Aorta (tissue), 5 donors: ENCODE measurements at regions not wholly inside any gene's neighbourhood (a gene's known extent, or its start where the extent isn't known, plus 50 kb on each side); places are given as distances from the start of the nearest gene placed in this dataset.

Experiments
- ATAC-seq: fragments of 200-7000 bp; cut with Tn5 transposase; one replicate; pipeline ENCODE4 v1.9.1; 2022; ENCODE audit warnings: moderate library complexity; ENCODE audit not compliant: low FRiP score
- DNase-seq, 2 donors: peaks; one replicate each; pipeline ENCODE4 v3.0.0-alpha.2; 2020
- H3K27ac ChIP-seq, 2 donors: one replicate each; pipeline ENCODE4 v1.5.1; 2013; ENCODE audit warnings: low read length in 2 of 2, mild to moderate bottlenecking in 2 of 2, moderate library complexity in 2 of 2, control low read depth in 1 of 2, inconsistent platforms in 1 of 2, low read depth in 1 of 2
- H3K27me3 ChIP-seq, 2 donors: one replicate each; pipeline ENCODE4 v1.6.1; 2013; ENCODE audit warnings: control low read depth in 1 of 2, low read length in 1 of 2, mild to moderate bottlenecking in 1 of 2, moderate library complexity in 1 of 2; ENCODE audit not compliant: insufficient read depth in 2 of 2, control insufficient read depth in 1 of 2
- H3K36me3 ChIP-seq, 2 donors: one replicate each; pipeline ENCODE4 v1.6.1; 2013; ENCODE audit warnings: control low read depth in 1 of 2, low read length in 1 of 2, mild to moderate bottlenecking in 1 of 2; ENCODE audit not compliant: insufficient read depth in 2 of 2, control insufficient read depth in 1 of 2
- H3K4me1 ChIP-seq, 2 donors: one replicate each; pipeline ENCODE4 v1.6.1; 2013; ENCODE audit warnings: low read length in 2 of 2, control low read depth in 1 of 2, mild to moderate bottlenecking in 1 of 2, moderate library complexity in 1 of 2; ENCODE audit not compliant: insufficient read depth in 2 of 2, control insufficient read depth in 1 of 2
- H3K4me3 ChIP-seq, 2 donors: one replicate each; pipeline ENCODE4 v1.5.1; 2013; ENCODE audit warnings: low read length in 2 of 2, control low read depth in 1 of 2, mild to moderate bottlenecking in 1 of 2
- H3K9me3 ChIP-seq: one replicate; pipeline ENCODE4 v1.6.1; 2013; ENCODE audit warnings: mild to moderate bottlenecking, low read length; ENCODE audit not compliant: control insufficient read depth
- WGBS, 2 donors: extraction: QIAGEN DNeasy Blood & Tissue Kit; methylation state at CpG; one replicate each; pipeline ENCODE4 v1.1.7; 2013; 5-methylcytosine and 5-hydroxymethylcytosine counted together
- intact Hi-C, 2 donors: fragments of 100-400 bp; cut with DNase I; formaldehyde crosslinking; loops; one replicate each; pipeline versions ENCODE4 v1.14.2 to v1.15.0; 2022
- donor health status: healthy with polysubstance abuse.
- donor health status: Bipolar disorder and iron deficiency.
- donor health status: DM: no; HTN: no; CAD: no.
- donor health status: DM: no; HTN: no; CAD: no.
- donor health status: DM: yes; HTN: yes; CAD: no.

DNA sequence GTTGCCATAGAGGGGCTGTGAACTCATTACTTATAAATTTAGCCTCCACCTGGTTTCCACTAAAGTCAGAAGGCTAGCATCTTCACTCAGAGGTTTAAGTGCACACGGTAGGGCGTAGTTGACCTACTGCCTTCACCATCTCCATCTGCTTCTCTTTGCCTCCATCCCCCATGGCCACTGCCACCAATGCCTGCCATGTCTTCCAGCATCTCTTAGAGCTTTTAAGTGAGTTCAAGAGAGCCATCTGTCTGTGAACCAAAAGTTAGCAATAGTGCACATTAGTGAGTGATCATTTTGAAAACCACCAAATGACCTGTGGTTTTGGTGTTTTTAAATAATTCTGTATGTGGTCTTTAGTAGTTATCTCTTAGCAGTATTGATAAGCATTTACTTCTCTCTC, 102.0 kb downstream of the DMRTA1 start:
- no peaks in the 10 kb centered on the region for H3K4me1 ChIP-seq

DNA sequence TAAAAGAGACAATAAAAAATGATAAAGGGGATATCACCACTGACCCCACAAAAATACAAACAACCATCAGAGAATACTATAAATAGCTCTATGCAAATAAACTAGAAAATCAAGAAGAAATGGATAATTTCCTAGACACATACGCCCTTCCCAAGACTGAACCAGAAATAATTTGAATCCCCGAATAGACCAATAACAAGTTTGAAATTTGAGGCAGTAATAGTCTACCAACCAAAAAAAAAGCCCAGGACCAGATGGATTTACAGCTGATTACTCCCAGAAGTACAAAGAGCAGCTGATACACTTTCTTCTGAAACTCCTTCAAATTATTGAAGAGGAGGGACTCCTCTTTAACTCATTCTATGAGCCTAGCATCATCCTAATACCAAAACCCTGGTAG, 128.1 kb downstream of the DMRTA1 start:
- Histone ChIP-seq H3K4me3 (no peak overlapping the region), H3K9me3 (peaks cover 2% of the 10 kb centered on the region)
- intact Hi-C loops, result no loop called here

More for the DNA sequence above, 102.0 kb downstream of the DMRTA1 start:
- DNase-seq (no peak), ATAC-seq (no peak)
- no peak overlapping the region for H3K27ac ChIP-seq
- no peaks in the 10 kb centered on the region for H3K36me3 ChIP-seq
- intact Hi-C loops, result no loop called here
- no peaks in the 10 kb centered on the region for H3K9me3 ChIP-seq
- H3K27me3 ChIP-seq, result peaks cover 0 to 1% of the 10 kb centered on the region in 2 donors
- H3K4me3 ChIP-seq, result no peak overlapping the region
- WGBS, 2 donors, result 88 to 93% methylated on average over 2 of the region's 2 CpGs

DNA sequence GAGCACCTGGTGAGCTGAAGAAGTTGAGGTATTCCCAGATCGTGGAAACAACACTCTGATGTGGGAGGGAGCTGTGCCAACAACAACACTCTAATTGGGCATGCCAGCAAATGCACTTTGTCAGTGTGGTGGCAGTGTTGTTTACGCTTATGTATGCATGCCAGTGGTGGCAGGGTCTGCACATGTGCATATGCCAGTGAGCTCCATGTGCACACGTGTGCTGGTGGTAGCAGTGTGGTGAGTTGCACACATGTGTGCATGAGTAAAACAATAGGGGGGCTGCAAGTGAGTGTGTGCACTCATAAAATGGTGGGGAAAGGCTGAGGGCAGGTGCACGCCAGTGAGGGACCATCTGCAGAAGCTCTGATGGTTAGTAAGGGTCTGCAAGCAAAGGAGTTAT, 134.2 kb downstream of the DMRTA1 start:
- ATAC-seq, result no peak
- 70 to 83% methylated on average over 4 of the region's 4 CpGs for WGBS, 2 donors
- H3K27ac ChIP-seq, result no peak overlapping the region
- H3K4me3 ChIP-seq, result no peak overlapping the region
- no peaks in the 10 kb centered on the region for H3K4me1 ChIP-seq
- H3K9me3 ChIP-seq, result peaks cover 4% of the 10 kb centered on the region
- intact Hi-C loops, result no loop called here
- no peaks in the 10 kb centered on the region for H3K36me3 ChIP-seq
- DNase-seq, result no peak
- H3K27me3 ChIP-seq, result no peaks in the 10 kb centered on the region

More for the DNA sequence above, 128.1 kb downstream of the DMRTA1 start:
- WGBS, 2 donors, result 75 to 84% methylated on average over 2 of the region's 2 CpGs
- Histone ChIP-seq H3K4me1 (no peaks in the 10 kb centered on the region), H3K27me3 (no peaks in the 10 kb centered on the region), H3K36me3 (no peaks in the 10 kb centered on the region), H3K27ac (no peak overlapping the region)
- ATAC-seq (no peak), DNase-seq (no peak)

DNA sequence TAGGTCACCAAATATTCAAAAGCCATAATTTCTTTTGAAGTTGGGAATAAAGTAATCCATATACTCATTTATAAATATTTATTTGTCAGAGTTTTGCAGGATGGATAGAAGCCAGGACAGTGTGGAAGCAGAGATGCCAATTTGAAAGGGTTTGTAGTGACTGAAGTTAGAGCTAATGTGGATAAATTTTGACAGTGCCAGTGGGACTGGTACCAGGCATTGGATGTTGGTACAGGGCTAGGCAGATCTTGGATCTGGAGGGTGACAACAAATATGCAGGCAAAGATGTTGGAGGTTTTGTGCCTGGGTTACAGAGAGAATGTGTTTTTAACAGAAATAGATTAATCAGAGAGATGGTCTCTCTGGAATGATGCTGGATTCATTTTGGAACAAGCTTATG, 135.6 kb downstream of the DMRTA1 start:
- intact Hi-C loops, result no loop called here
- no peak overlapping the region for H3K27ac ChIP-seq
- H3K9me3 ChIP-seq, result peaks cover 4% of the 10 kb centered on the region
- no peaks in the 10 kb centered on the region for H3K36me3 ChIP-seq
- H3K4me1 ChIP-seq, result no peaks in the 10 kb centered on the region
- H3K27me3 ChIP-seq, result no peaks in the 10 kb centered on the region
- ATAC-seq (no peak), DNase-seq (no peak)
- no peak overlapping the region for H3K4me3 ChIP-seq

DNA sequence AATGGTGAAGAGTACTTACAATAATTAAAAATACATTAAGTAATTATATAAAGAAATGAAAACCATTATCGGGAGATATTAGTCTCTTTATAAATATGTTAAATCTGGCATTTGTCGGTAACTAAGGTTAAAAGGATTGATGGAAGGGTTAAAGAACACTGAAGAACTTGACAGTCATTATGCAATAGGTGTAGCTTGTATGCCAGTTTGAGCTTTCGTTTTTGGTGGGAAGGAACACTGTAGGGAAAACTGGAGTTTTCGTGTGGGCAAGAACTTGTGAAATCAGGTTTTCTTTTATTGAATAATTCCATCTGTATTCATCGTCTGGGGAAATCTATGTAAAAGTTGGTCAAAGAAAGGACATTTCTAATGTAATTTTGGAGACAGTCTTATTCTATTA, 142.3 kb downstream of the DMRTA1 start:
- Histone ChIP-seq H3K27me3 (no peaks in the 10 kb centered on the region), H3K27ac (no peak overlapping the region), H3K4me3 (no peak overlapping the region), H3K4me1 (no peaks in the 10 kb centered on the region), H3K36me3 (no peaks in the 10 kb centered on the region), H3K9me3 (no peaks in the 10 kb centered on the region)
- ATAC-seq, result no peak
- 81 to 89% methylated on average over 5 of the region's 5 CpGs for WGBS, 2 donors
- intact Hi-C loops, result no loop called here
- no peak for DNase-seq

DNA sequence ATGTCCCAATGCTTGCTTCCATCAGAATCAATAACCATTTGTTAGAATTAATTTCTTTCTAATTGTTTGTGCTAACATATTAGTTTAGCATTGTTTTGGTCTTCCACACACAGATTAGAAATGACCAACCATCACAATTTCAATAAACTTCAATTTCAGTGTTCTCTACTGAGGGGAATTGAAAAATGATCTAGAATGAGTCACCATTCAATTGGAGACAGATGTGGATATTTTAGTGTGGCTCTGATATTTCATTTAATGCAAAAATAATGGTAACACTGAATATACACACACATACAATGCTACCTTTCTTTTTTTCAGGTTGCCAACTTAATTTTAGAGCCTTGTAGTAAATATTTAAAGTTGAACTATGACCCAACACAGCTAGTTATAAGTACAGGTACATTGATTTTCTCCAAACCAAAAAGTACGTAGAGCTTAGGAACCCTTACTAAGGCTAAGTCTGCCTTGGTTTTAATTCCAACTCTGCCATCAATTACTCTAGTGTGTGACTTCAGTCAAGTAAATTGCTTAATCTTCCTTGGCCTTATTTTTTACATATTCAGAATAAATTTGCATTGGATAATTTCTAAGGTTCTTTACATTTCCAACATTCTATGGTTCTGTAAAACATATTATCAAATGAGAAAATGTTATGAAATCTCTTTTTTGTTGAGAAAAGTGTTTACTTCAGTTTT, 143.9 kb downstream of the DMRTA1 start:
- H3K4me1 ChIP-seq, result no peaks in the 10 kb centered on the region
- no peak overlapping the region for H3K4me3 ChIP-seq
- DNase-seq, result no peak
- intact Hi-C loops, result no loop called here
- no peaks in the 10 kb centered on the region for H3K27me3 ChIP-seq
- no peaks in the 10 kb centered on the region for H3K36me3 ChIP-seq
- no peaks in the 10 kb centered on the region for H3K9me3 ChIP-seq
- WGBS, 2 donors, result 94% methylated on average over 1 of the region's 1 CpG
- no peak for ATAC-seq
- H3K27ac ChIP-seq, result no peak overlapping the region

DNA sequence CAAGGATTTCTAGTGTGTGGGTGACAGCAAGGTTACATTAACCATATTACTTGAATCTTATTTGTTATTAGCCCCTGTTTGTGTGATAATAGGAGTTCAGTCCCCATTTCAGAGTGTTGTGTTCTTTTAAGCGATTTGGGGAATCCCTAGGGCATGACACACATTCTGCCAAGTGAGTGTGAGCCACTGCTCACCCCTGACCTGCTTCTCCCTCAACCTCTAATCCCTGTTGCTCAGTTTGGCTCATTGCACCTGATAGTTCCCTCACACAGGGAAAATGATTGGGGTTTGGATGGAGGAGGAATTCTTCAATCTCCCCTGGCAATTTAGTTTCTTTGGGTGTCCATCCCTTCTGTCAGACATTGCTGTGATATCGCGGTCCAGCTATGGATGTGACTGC, 149.2 kb downstream of the DMRTA1 start:
- Histone ChIP-seq H3K4me3 (no peak overlapping the region), H3K36me3 (no peaks in the 10 kb centered on the region), H3K27ac (no peak overlapping the region), H3K9me3 (no peaks in the 10 kb centered on the region), H3K4me1 (no peaks in the 10 kb centered on the region), H3K27me3 (no peaks in the 10 kb centered on the region)
- 81 to 84% methylated on average over 3 of the region's 3 CpGs for whole genome bisulfite sequencing, 2 donors
- no peak for DNase-seq
- intact Hi-C loops, result no loop called here
- ATAC-seq, result no peak

DNA sequence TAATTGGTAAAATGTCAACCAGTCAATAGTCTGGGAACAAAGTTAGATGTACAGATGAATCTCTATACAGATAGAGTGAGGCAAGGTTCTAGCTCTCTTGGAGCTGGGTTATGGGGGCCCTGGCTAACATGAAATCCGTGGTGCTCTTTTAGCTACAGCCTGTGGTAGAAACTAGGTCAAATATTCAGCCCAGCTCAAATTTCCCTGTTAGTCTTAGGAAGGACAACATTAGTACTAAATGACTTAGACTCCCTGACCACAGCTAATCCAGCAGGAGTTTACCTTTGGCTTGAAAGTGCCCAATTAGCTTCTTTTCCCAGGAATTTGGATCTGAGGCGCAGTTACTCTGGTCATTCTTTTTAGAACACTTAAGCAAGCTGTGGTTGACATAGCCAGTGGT, 170.5 kb downstream of the DMRTA1 start:
- ATAC-seq, result no peak
- intact Hi-C loops, result no loop called here

DNA sequence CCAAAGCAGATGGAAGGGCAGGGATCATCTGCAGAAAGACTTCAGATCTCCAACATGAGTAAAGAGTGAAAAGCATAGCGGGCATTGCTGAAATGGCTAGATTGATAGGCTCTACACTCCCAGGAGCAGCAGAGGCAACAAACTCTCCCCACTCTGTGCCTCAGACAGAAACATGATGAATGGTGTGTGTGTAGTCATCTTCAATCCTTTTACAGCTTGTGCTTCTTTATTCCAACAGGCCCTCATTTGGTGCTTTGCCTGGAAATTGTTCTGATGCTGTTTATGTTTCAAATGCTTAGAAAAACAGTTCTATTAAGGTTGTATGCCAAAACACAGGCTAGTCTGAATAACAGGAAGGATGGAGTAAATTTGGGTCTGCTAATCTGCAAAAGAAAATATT, 176.2 kb downstream of the DMRTA1 start:
- Histone ChIP-seq H3K9me3 (no peaks in the 10 kb centered on the region), H3K4me3 (no peak overlapping the region), H3K27me3 (no peaks in the 10 kb centered on the region), H3K27ac (no peak overlapping the region), H3K36me3 (no peaks in the 10 kb centered on the region), H3K4me1 (no peaks in the 10 kb centered on the region)
- ATAC-seq (peak; percentile 59), DNase-seq (no peak)
- WGBS, 2 donors, result 16 to 31% methylated on average over 1 of the region's 1 CpG
- intact Hi-C loops, result no loop called here

More for the DNA sequence above, 170.5 kb downstream of the DMRTA1 start:
- WGBS, 2 donors, result 46 to 61% methylated on average over 2 of the region's 2 CpGs
- no peak for DNase-seq
- no peaks in the 10 kb centered on the region for H3K27me3 ChIP-seq
- H3K27ac ChIP-seq, result no peak overlapping the region
- H3K4me3 ChIP-seq, result no peak overlapping the region
- H3K36me3 ChIP-seq, result no peaks in the 10 kb centered on the region
- no peaks in the 10 kb centered on the region for H3K9me3 ChIP-seq
- no peaks in the 10 kb centered on the region for H3K4me1 ChIP-seq
